Eye (tissue), 1 donor: ENCODE measurements at regions not wholly inside any gene's neighbourhood (a gene's known extent, or its start where the extent isn't known, plus 50 kb on each side); places are given as distances from the start of the nearest gene placed in this dataset.
"Not testable (repeated sequence)": the region's sequence is repeated elsewhere in the genome, so short reads cannot be mapped to it uniquely, and the experiment has no call there.

Source experiments
- DNase-seq: peaks from one replicate; pipeline ENCODE4 v3.0.0-alpha.2; 2015

DNA sequence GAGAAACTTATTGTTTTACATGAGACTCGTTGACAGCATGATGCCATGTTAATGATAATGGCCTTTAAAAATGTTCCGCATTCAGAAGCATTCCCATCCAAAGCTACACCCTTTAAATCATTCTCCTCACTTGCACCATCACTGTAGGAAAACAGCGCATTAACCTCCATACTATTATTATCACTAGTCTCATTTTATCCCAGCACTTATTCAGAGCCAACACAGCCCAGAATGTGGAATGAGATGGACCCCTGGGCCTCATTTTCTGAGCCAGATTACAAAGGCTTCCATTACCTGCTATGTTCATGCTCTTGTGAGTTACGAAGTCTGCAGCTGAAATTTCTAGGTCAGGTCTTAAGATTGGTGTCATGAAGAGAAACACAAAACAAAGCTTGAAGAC lies 159.4 kb downstream of the HS3ST3A1 start:
- DNase-seq: no peak

DNA sequence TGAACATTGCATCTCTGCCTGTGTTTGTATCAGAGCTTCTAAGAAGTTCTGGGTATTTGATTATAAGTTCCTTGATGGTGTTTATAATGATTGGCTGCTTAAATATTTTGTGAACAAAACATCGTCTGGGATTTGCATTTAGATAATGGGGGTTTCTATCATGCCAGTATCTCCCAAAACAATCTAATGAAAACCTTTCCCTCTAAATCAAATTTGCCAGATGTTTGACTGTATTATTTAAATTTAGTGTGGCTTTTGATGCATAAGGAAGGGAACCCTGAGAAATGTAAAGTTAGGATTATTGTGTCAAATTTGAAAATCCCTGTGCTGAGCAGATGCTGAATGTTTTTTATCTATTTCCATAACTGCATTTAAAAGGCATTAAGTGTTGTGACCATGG lies 159.9 kb downstream of the HS3ST3A1 start:
- DNase-seq: no peak

DNA sequence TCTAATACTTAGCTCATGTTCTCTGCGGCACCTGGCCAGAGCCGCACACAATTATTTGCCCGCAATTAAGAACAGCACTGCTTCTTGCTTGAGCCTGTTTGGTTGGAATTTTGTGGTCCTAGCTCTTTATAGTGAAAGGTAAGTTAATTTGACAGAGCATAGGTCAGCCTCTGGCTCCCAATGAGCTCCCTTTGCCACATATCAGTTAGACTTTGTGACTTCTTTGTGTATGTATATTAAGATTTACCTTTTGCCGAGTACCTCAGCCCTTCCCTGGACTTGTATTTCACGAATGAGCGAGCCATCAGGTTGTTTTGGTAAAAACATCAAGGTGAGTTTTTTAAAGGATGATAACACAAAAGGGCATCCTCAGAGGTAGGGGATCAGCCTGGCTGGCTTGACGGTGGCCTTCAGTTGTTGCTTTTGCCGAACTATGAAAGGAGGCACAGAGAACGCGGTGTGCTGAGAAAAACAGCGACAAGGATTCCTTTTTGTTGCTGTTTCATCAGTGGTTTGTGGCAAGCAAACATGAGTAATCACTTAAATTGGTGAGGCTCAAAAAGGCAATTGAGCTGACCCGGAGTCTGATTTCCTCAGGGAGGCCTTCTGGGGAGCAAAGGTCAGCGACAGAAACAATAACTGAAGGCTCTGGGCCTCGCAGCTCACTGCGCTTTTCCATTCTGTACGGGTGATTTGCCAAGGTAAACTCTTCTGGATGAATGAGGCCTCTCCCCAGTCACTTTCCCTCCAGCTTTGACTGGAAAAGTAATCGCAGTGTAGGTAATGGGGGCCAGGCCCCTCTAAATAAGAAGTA lies 163.6 kb downstream of the HS3ST3A1 start:
- peak; percentile 80 for DNase-seq

DNA sequence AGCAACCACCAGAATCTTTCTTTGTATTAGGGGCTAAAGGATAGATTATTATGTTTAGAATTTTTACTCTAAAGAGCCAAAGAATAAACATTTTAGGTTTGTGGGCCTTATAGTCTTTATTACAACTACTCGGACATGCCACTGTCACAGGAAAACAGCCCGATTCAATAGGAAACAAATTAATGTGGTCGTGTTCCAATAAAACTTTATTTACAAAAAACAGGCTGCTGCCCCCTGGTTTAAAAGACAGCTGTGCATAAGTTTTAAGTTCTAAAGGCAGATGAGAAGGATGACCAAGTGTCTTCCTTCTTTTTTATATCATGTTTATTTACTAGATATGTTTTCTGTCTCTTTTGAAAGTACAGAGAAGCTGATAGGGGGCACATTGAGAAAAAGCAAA lies 166.5 kb downstream of the HS3ST3A1 start:
- DNase-seq: no peak

DNA sequence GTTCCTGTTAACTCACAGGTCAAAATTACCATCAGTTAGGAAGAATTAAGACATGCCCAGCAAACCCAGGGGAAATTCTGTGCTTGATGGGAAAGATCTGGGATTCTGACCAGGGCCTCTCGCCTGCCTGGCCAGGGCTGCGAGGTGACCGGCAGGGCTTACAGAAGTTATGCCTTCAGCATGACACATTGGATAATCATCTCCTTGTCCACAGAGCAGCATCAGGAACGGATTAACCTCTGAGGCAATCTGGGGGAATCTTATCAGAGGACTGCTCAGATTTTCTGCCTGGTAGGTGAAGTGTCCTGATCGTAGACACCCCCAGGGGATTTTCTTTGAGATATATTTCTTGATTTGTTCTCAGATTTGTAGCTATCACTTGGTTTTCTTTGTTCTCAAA lies 172.5 kb downstream of the HS3ST3A1 start:
- DNase-seq: peak; percentile 49

DNA sequence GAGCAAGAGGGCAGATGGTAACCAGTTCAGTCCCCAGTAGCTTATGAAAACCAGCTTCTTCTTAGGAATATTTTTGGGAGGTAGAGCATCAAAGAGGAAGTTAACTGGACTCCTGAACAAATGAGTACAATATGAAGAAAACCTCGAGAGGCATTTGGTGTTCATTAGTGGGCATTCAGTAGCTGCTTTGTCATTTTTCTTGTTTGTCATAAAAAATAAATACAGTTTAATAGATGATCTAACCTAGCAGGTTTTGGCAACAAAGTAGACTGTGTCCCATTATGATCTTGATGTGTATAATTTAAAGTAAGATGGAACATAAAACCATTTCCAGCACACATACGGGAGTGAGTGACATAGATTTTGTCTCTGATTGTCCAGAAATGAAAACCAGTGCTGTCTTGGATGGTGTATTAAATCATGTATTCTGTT lies 173.1 kb downstream of the HS3ST3A1 start:
- DNase-seq: no peak

DNA sequence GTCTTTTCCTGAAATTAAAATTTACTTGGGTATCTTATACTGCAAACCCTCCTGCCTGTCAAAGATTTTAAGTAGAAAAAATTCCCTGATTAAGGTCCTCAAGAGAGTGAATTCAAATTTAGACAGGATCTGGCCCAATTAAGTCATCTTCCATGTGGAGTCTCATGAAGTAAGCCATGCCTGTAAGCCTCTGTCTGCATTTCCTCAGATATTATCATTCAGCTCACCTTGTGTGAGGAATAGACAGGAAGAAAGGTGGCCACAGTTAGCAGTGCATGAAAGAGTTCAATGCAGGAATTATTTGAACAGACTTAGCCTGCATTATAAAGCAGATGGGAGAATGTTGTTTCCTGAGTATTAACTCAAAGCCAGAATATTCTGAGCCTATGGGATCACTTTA lies 174.7 kb downstream of the HS3ST3A1 start:
- DNase-seq: no peak

DNA sequence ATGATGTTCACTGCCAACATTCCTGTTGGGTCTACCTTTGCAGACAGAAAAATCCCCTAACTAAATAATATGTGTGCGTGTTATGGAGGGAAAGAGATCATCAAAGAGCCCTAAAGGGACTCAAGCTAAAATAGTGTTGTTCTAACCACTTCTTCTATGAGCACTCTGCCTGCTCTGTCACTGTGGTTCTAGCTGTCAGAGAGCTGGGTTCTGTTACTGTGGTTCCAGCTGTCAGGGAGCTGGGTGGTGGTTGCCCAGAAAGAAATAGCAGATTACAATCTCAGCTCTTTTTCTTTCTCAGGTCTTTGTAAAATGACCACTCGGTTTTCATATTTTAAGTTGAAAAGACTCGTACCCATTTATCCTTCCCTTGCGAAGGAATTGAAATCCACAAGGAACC lies 176.3 kb downstream of the HS3ST3A1 start:
- DNase-seq: no peak

DNA sequence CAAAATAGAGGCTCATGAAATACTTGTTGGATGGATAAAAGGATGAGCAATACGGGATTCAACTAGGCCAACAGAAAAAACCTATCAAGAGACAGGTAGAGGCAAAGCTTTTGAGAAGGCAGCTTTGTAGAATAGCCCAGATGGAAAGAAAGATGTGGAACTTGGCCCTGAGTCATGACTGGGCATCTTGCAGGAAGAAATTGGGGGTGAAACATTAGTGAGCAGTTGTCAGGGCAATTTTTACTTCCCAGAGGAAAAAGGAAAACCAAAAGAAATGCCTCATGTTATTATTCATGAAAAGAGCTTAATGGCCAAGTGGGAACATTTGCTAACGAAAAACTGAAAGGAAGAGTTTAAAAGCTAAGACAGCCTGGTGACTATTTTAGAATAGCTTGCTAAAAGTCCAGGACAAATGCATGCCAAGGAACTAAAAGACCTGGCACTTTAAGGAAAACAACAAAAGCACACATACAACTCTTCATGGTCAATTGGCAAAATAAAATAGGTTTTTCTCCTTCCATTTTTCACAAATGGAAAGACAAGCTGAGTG lies 180.1 kb downstream of the HS3ST3A1 start:
- no peak for DNase-seq

DNA sequence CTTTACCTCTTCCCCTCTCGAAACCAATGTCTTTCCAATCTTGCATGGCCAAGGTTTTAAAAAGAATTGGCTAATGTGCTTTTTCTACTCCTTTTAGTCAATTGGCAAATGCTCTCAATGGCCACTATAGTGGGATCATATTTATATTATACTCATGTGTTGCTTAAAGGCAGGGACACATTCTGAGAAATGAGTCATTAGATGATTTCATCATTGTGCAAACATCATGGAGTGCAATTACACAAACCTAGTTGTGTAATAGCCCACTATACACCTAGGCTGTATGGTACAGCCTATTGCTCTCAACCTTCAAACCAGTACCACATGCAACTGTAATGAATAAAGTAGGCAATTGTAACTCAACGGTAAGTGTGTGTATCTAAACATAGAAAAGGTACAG lies 180.9 kb downstream of the HS3ST3A1 start:
- DNase-seq: no peak

DNA sequence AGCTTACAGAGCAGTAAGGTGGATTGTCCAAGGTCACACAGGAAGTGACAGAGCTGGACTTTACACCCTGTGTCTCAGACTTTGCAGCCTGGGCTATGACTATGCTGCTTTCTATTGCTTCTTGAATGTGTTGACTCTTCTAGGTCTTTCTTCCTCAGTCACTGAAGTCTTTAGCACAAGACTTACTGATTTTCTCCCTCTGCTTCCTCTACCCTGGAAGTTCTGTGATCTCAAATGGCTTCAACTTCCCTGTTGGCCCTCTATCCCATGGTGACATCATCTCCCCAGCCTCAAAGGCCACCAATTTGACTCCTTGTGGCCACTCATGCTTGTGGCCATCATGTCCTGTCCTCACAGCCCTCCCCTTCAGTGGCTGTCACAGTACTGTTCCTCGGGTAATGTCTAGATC lies 181.3 kb downstream of the HS3ST3A1 start:
- no peak for DNase-seq

DNA sequence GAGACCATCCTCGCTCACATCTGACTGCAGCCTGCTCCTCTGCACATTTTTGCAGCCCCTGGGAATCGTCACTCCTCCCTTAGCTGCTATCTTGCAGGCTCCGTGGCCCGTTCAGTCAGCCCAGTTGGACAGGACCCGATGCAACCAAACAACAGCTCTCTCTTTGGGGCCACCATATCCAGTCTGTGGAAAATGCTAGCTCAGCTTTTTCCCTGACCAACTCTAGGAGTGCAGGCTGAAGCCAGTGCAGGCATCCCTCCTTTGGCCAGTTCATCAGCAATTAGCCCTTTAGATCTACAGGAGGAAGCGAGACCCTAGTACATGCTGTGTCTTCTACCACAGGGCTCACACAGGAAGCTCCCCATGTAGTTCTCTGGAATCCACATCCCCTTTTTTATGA lies 182.1 kb downstream of the HS3ST3A1 start:
- DNase-seq: no peak

DNA sequence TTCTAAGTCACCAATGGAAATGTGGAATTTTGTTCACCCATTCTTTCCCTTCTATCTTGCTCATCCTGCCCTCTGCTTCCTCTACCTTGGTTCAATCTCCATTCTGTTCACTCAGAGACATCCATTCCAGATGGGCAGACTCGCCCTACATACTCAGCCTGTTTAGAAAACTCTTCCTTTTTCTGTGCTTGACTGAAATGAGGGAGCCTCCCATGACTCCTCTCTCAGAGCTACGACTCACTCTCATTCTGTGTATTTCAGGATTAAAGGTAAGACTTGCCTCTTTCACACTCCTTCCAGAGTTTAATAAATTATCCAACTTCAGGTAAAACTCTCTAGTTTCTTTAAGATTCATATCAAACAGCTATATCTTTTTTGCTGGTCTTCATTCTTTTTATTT lies 182.8 kb downstream of the HS3ST3A1 start:
- no peak for DNase-seq

DNA sequence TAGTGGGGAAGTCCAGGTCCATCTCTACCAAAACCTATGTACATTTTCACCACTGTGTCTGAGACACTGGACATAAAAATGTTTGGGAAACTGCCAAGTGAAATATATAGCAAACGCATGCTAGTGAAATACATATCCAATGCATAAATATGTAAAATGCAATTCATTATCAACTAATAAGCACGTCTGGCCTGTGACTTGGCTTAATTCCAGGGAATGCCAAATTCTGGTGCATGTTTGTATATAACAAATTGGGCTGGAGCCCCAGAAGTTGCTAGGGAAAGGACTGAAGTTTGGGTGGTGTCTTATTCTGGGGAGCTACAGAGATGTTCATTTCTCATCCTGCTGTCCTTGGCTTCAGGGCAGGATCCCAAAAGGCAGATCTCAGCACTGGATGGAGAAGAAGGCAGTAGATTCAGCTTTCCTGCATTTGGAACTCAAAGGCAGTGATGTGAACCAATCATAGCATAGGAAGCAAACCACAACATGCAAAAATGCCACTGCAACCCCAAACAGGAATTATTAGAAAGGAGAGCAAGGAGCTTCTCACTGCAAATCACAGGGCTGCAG lies 184.3 kb downstream of the HS3ST3A1 start:
- no peak for DNase-seq

DNA sequence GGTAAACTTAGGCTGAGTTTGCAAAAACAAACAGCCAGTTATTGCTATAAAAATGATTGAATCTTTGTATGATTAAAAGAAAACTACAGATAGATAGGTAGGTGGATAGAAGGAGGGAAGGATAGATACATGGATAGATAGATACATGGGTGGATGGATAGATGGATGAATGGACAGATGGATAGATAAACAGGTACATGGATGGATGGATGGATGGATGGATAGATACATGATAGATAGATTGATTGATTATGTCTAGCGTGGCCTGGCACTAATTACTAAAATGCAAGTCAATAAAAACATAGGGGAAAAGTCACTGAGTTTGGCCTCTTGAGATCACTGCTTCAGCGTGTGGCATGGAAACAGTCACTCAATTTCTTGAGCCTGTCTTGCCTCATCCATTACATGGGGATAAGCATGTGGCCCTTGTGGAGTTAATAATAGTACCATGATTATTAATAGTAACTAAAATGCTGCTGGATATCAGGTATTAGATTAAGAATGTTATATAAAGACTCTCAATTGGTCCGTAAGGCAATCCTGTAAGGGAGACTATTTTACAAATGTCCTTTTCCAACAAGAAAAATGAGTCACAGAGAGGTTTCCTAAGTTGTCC lies 184.9 kb downstream of the HS3ST3A1 start:
- no peak for DNase-seq

DNA sequence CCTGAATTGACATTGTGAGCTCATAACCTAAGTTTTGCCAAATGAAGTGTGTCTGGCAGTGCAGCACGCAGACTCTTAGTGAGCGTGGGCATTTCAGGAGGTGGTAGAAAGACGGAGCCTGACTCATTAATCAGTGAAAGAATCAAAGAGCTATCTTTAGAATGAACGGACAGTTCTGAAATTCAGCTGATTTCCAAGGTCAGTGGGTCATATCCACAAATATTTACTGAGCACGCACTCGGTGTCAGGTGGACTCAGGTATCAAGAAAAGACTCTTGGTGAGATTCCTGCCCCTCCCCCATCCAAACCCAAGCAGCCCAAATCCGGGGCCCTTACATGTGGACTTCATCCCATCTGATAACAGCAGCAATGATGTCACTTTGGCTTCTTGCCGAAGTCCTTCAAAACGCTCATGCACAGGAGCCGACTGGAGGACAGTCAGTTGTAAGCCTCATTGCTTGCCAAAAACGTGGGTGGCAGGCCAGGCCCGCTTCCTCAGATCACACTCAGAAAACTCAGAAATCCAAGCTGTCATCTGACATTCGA lies 185.8 kb downstream of the HS3ST3A1 start:
- DNase-seq: peak; percentile 52

DNA sequence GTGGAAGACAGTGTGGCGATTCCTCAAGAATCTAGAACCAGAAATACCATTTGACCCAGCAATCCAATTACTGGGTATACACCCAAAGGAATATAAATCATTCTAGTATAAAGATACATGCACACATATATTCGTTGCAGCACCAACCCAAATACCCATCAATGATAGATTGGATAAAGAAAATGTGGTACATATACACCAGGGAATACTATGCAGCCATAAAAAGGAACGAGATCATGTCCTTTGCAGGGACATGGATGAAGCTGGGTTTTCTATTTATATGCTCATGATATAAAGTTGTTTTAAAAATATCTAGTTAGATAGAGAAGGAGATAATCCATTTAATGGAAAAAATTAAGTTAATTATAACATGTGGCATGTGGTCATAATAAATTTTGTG lies 186.5 kb downstream of the HS3ST3A1 start:
- DNase-seq: not testable (repeated sequence)

DNA sequence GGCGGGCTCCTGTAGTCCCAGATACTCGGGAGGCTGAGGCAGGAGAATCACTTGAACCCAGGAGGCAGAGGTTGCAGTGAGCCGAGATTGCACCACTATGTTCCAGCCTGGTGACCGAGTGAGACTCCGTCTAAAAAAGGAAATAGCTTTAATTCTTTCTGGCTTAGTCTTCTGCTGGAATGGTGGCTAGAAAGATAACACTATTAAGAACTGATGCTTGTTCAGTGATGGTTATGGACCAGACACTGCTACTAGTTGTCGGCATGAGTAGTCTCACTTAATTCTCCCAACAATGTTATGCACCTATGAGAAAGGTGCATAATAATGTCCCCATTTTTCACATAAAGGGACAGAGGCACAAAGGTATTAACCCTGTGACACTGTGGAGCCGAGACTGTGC lies 188.7 kb downstream of the HS3ST3A1 start:
- no peak for DNase-seq

DNA sequence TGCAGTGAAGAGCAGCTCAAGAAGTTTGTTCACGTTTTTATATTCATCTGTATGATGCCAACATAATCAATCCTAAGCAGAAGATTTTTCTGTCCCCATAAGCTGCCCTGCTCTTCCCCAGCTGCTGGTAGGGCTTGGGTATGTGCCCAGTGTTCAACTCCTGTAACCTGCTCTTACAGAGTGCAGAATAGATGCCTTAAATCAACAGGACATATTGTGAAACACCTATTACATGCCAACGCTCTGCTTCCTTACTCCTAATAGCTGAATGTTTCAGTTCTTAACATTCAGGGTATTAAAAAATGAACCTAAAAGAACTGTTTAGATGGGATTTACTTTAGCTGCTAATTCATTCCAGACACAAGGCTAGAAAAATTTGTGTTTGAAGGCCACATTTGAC lies 190.9 kb downstream of the HS3ST3A1 start:
- DNase-seq: no peak

DNA sequence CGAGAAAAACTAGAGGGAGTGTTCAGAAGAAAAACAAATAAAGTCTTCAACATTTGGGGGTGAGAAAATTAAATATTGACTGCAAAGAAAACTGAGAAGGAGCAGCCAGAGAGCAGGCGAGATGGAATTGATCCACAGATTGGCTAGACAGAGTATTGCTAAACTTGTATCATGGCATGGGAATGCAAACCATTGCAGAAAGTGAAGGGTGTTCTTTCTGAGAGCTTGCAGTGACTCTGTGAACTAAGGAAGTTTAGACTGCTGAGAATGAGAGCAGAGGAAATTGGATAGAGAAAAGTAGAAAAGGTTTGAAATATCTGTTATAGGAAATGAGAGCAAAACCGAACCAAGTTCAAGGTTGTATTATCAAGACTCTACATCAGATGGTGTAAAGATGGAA lies 191.5 kb downstream of the HS3ST3A1 start:
- DNase-seq: no peak

DNA sequence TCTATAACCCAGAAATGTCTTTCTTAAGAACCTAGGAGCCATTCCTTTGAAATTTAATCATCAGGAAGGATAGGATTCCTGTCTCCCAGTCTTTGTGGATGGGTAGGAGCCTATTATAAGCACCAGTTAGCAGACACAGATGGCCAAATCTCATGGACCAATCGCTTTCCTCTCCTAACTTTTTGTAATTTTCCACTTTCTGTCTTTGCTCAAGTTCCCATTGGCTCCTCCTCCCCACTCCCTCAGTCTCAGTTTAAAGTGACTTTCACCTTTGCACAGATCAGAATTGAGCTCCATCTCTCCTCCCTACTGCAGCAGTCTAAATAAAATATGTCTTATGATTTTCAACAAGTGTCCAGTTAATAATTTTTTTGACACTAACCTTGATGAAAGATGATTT lies 192.3 kb downstream of the HS3ST3A1 start:
- DNase-seq: no peak

DNA sequence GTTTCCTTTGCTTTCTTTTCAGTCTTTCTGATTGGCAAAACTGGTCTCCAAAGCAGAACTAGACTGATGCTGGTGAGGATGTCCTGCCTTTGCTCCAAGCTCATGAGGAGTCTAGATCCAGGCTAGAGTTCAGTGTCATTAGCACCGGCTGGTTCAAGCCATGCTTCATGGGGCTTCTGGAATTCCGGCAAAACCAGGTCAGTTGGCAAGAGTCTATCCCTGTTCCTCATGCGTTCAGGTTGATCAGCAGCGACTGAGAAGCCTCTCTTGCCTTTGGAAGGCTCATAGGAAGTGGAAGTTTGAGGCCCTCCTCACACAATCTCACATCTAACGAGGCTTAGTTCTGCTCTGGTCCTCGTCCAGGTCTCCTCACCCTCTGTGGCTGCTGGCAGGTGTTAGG lies 194.3 kb downstream of the HS3ST3A1 start:
- DNase-seq: no peak

DNA sequence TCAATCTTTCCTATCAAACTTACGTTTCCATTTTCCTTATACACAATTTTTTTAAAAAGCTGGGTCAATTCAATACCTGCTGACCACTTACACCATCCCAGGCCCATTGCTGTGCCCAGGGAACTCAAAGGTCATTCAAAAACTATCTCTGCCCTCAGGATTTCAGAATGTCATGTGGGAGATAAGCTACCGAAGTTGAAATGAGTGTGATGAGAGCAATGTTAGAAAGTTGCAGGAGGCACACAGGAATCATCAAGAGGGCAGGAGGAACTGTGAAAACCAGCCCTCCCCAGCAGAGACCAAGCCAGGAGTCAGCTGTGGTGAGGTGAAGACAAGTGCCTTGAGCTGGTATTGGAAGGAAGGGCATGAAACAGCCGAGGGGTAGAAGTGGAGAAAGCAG lies 195.9 kb downstream of the HS3ST3A1 start:
- no peak for DNase-seq

DNA sequence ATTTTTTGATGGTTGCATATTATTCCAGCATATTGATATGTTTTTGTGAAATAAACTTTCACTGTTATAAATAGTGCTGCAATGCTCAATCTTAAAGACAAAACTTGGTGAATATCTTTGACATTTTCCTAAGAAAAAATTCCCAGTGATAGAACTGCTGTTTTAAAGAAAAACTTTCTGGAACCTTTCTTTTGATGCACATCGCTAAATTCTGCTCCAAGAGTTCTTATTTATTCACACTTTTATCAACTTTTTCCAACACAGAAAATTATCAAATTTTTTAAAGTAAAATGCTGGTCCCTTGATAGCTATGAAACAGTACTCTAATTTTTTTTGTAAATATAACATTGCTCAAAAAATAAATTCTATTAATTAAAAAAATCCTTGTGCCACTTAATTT lies 196.6 kb downstream of the HS3ST3A1 start:
- no peak for DNase-seq
